ENCODE measurements at regions not wholly inside any gene's neighbourhood (a gene's known extent, or its start where the extent isn't known, plus 50 kb on each side); places are given as distances from the start of the nearest gene placed in this dataset.

DNA sequence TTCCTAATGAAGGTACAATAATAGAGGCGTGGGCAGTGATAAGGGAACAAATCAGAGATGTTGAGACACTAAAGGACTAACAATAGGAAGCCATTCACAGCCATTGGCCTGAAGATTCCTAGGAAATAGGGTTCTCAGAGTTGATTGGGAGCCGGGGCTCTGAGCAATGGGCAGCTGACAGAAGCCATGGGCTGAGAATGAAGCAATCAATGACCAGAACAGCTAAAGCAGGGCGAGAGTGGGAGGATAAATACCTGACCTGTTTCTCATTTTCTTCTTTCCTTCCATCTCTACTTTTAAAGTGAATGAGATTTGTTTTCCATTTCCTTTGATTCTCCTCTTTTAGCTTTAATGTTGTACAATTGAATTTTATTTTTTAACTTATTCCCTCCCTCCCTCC lies 774.7 kb upstream of the ADGRL4 start:
- TF ChIP-seq CTCF (IDR thresholded peaks at IDR 0.05), result no peak
- no peak for TF ChIP-seq ZFX (IDR thresholded peaks at IDR 0.05; ENCODE audit: borderline replicate concordance)
